Ovary (tissue), 7 donors: ENCODE measurements at regions not wholly inside any gene's neighbourhood (a gene's known extent, or its start where the extent isn't known, plus 50 kb on each side); places are given as distances from the start of the nearest gene placed in this dataset.
"Not testable (repeated sequence)": the region's sequence is repeated elsewhere in the genome, so short reads cannot be mapped to it uniquely, and the experiment has no call there.

Experiments
- DNase-seq, 5 donors: peaks; one replicate each; pipeline ENCODE4 v3.0.0-alpha.2; 2019 to 2020
- H3K27ac ChIP-seq, 2 donors: fragments of 200-600 bp; one replicate each; pipeline versions ENCODE4 v1.5.1 to v1.8.0; 2019 to 2022
- H3K27me3 ChIP-seq: fragments of 200-600 bp; one replicate; pipeline ENCODE4 v1.8.0; 2022
- H3K36me3 ChIP-seq: fragments of 200-600 bp; sonication (generic); one replicate; pipeline ENCODE4 v1.5.1; 2019
- H3K4me1 ChIP-seq: one replicate; pipeline ENCODE4 v1.8.1; 2013; ENCODE audit warnings: mild to moderate bottlenecking, moderate library complexity; ENCODE audit not compliant: insufficient read depth
- H3K4me3 ChIP-seq: fragments of 200-600 bp; sonication (generic); one replicate; pipeline ENCODE4 v1.5.1; 2017
- H3K9me3 ChIP-seq, 2 donors: fragments of 200-600 bp in 1 of 2; sonication (generic) in 1 of 2; one replicate each; pipeline versions ENCODE4 v1.5.1 to v1.8.1; 2013 to 2019; ENCODE audit warnings: mild to moderate bottlenecking in 1 of 2, moderate library complexity in 1 of 2
- EP300 ChIP-seq: sonication (generic); formaldehyde crosslinking; IDR thresholded peaks from one replicate; pipeline ENCODE4 v1.6.1; 2017; ENCODE audit warnings: antibody characterized with exemption
- POLR2A ChIP-seq: fragments of 450-650 bp; IDR thresholded peaks from one replicate; pipeline ENCODE4 v1.6.1; 2017; ENCODE audit warnings: antibody characterized with exemption, mild to moderate bottlenecking, moderate library complexity
- WGBS, 3 donors: extraction: QIAGEN DNeasy Blood & Tissue Kit in 1 of 3; methylation state at CpG; one replicate each; pipeline versions ENCODE4 v1.1.5 to v1.1.7; 2013 to 2017; 5-methylcytosine and 5-hydroxymethylcytosine counted together
- intact Hi-C, 4 donors: fragments of 100-400 bp; cut with DNase I; formaldehyde crosslinking; loops; one replicate each; pipeline versions ENCODE4 v1.11.0 to v1.15.1; 2022 to 2023
- TF ChIP-seq, protein P1 (sequence below), 3 donors: fragments of 450-650 bp in 2 of 3; fragments of 200-600 bp in 1 of 3; IDR thresholded peaks; one replicate each; pipeline versions ENCODE4 v1.5.1 to v1.8.0; 2016 to 2022; ENCODE audit warnings: antibody characterized with exemption in 3 of 3, mild to moderate bottlenecking in 1 of 3
- donor health status: DM: no; HTN: no; CAD: no; lungs with moderate emphysema.
- donor health status: DM: no; HTN: no; CAD: no.
- donor health status: Bipolar disorder and iron deficiency.
- donor health status: DM: no; HTN: no; CAD: no.
- donor health status: DM: yes; HTN: yes; CAD: no.

DNA sequence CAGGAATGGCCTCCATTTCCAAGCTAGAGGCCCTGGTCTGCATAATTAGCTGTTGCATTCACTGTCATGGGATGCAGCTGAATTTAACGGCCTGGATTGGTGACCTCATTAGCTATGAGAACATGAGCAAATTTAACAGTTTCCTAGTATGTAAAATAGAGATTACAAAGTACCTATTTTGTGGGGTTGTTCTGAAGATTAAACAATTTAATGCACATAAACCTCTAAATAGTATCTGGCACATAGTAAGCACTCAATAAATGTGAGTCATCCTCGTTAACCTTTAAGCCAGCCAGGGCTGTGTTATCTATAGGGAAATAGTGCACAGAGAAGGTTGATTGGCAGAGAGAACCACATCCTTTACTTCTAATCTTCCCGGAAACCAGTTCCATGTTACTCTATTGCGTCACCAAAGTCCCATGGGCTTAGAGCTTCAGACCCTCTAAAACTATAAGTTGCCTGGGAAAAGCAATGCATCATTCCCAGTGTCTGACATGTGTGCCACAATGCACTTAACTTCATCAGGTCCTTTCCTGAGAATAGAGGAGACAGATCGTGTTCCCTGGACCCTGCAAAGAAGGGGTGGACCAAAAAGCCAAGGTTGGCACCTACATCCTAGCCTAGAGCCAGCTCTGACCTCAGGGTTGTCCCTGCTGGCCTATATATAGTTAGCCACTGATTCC lies 196.5 kb downstream of the LNPK start:
- WGBS, 3 donors: 67 to 82% (median 81%) methylated on average over 5 of the region's 5 CpGs
- intact Hi-C loops: no loop called here
- H3K27ac ChIP-seq: no peak overlapping the region

DNA sequence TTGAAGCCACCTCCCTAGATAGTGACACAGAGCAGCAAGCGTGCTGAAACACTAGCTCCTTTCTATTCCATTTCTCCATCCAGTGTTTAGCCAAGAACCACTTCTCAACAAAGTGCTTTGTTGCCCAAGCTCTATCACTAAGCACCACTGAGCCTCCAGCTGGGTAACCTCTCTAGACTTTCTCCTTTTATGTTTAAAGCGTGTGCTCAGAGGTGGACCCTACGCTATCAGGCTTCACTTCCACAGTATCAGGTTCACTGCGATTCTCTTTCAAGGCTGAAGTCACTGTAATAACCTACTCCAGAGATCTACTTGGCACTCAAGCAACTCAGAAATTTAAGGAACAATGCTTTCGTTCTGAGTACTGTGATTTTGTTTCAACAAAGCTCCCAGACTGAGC lies 197.9 kb downstream of the LNPK start:
- 50 to 67% (median 57%) methylated on average over 5 of the region's 5 CpGs for WGBS, 3 donors
- no peak for TF ChIP-seq EP300
- TF ChIP-seq, protein P1, sequence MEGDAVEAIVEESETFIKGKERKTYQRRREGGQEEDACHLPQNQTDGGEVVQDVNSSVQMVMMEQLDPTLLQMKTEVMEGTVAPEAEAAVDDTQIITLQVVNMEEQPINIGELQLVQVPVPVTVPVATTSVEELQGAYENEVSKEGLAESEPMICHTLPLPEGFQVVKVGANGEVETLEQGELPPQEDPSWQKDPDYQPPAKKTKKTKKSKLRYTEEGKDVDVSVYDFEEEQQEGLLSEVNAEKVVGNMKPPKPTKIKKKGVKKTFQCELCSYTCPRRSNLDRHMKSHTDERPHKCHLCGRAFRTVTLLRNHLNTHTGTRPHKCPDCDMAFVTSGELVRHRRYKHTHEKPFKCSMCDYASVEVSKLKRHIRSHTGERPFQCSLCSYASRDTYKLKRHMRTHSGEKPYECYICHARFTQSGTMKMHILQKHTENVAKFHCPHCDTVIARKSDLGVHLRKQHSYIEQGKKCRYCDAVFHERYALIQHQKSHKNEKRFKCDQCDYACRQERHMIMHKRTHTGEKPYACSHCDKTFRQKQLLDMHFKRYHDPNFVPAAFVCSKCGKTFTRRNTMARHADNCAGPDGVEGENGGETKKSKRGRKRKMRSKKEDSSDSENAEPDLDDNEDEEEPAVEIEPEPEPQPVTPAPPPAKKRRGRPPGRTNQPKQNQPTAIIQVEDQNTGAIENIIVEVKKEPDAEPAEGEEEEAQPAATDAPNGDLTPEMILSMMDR (IDR thresholded peaks at IDR 0.05): no peak
- TF ChIP-seq POLR2A: no peak
- Histone ChIP-seq H3K36me3 (no peaks in the 10 kb centered on the region), H3K27ac (no peak overlapping the region), H3K9me3 (no peaks in the 10 kb centered on the region), H3K27me3 (no peaks in the 10 kb centered on the region), H3K4me3 (no peak overlapping the region), H3K4me1 (no peaks in the 10 kb centered on the region)
- intact Hi-C loops: no loop called here
- no peak for DNase-seq

More for the DNA sequence above, 196.5 kb downstream of the LNPK start:
- H3K27me3 ChIP-seq: no peaks in the 10 kb centered on the region
- no peaks in the 10 kb centered on the region for H3K36me3 ChIP-seq
- TF ChIP-seq EP300: no peak
- TF ChIP-seq POLR2A: no peak
- TF ChIP-seq, protein P1 (IDR thresholded peaks at IDR 0.05): no peak
- H3K4me1 ChIP-seq: no peaks in the 10 kb centered on the region
- no peak overlapping the region for H3K4me3 ChIP-seq
- no peak for DNase-seq
- H3K9me3 ChIP-seq: no peaks in the 10 kb centered on the region

DNA sequence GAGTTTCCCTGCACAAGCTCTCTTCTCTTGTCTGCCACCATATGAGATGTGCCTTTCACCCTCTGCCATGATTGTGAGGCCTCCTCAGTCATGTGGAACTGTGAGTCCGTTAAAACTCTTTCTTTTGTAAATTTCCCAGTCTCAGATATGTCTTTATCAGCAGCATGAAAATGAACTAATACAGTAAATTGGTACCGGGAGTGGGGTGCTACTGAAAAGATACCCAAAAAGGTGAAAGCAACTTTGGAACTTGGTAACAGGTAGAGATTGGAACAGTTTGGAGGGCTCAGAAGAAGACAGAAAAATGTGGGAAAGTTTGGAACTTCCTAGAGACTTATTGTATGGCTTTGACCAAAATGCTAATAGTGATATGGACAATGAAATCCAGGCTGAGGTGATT lies 205.6 kb downstream of the LNPK start:
- H3K27ac ChIP-seq, H3K36me3 ChIP-seq, H3K4me1 ChIP-seq, H3K27me3 ChIP-seq, H3K9me3 ChIP-seq, H3K4me3 ChIP-seq, DNase-seq, intact Hi-C loops: not testable (repeated sequence)
- 91 to 97% (median 95%) methylated on average over 2 of the region's 2 CpGs for WGBS, 3 donors

DNA sequence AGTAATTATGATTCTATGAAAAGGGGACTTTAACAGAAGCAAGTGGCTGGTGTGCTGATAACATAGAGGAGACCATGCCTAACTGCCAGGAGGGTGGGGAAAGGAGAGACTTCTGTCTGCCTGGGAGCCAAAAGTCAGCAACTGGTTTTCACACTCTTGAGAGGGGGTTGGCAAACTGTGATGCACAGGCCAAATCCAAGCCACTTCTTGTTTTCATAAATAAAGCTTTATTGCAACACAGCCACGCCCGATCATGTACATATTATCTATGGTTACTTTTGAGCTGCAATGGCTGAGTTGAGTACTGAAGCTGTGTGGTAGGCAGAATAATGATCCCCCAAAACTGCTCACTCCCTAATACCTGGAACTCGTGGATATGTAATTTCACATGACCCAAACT lies 208.4 kb downstream of the LNPK start:
- Histone ChIP-seq H3K4me3 (no peak overlapping the region), H3K27me3 (no peaks in the 10 kb centered on the region), H3K27ac (no peak overlapping the region), H3K9me3 (peaks cover 0 to 5% of the 10 kb centered on the region in 2 donors), H3K36me3 (no peaks in the 10 kb centered on the region), H3K4me1 (no peaks in the 10 kb centered on the region)
- intact Hi-C loops: no loop called here
- 75 to 92% (median 84%) methylated on average over 3 of the region's 3 CpGs for WGBS, 3 donors
- TF ChIP-seq, protein P1 (IDR thresholded peaks at IDR 0.05): no peak
- TF ChIP-seq EP300 (no peak), POLR2A (no peak)
- no peak for DNase-seq

DNA sequence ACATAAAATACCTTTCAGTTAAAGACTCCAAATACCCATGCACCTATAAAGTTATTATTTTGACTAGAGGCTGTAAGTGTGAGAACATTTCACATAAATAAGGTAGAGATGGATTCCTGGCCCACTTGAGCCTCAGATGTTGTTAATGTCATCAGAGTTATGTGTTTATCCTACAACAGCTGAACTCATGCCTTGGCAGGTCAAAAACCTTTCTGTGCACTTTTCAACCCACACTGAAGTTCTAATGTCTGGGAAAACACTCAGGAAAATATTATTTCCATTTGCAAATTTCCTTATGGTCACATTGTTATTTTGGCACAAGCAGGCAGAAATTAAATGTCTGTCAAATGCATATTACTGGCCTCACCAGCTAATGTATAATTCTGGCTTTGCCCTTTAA lies 209.2 kb downstream of the LNPK start:
- no peaks in the 10 kb centered on the region for H3K27me3 ChIP-seq
- no peak overlapping the region for H3K27ac ChIP-seq
- TF ChIP-seq POLR2A: no peak
- TF ChIP-seq, protein P1 (IDR thresholded peaks at IDR 0.05): no peak
- TF ChIP-seq EP300: no peak
- H3K4me3 ChIP-seq: no peak overlapping the region
- H3K36me3 ChIP-seq: no peaks in the 10 kb centered on the region
- intact Hi-C loops: no loop called here
- H3K4me1 ChIP-seq: no peaks in the 10 kb centered on the region
- peaks cover 0 to 5% of the 10 kb centered on the region in 2 donors for H3K9me3 ChIP-seq
- DNase-seq: no peak
